ENCODE measurements at regions not wholly inside any gene's neighbourhood (a gene's known extent, or its start where the extent isn't known, plus 50 kb on each side); places are given as distances from the start of the nearest gene placed in this dataset.

DNA sequence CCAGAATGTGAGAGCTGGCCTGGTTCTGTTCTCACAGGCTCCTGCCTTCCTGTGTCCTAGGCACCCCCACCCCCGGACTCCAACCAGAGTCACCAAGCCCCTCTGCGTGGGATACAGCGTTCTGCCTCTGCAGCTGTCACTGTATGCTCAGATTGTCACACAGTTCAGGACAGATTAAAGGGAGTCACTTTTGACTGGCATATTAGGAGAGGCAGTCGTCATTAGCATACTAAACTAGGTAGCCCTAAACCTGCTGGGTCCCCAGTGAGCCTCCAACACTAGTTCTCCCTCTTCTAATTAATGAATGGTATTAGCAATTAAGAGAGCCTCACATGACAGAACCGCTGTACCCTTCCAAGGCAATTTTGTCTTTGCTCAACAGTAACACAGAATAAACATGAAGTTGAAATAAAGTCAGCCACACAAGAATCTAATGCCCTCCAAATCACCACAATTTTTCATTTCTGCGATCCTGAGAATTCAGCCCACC, 340.2 kb downstream of the CMPK2 start:
- no peak for ATAC-seq
- Histone ChIP-seq H3K27ac (no peak overlapping the region), H3K4me1 (no peaks in the 10 kb centered on the region), H3K9me3 (no peaks in the 10 kb centered on the region), H3K36me3 (no peaks in the 10 kb centered on the region), H3K4me3 (no peak overlapping the region), H3K27me3 (no peaks in the 10 kb centered on the region)
- no peak for DNase-seq
- intact Hi-C loops (cut with DNase I; ENCODE audit: low total_unique reads) (no loop called here), in situ Hi-C loops (cut with MboI; ENCODE audit: low sequenced_read_pairs in 4 of 4) (no loop called here)
- TF ChIP-seq, protein P1, sequence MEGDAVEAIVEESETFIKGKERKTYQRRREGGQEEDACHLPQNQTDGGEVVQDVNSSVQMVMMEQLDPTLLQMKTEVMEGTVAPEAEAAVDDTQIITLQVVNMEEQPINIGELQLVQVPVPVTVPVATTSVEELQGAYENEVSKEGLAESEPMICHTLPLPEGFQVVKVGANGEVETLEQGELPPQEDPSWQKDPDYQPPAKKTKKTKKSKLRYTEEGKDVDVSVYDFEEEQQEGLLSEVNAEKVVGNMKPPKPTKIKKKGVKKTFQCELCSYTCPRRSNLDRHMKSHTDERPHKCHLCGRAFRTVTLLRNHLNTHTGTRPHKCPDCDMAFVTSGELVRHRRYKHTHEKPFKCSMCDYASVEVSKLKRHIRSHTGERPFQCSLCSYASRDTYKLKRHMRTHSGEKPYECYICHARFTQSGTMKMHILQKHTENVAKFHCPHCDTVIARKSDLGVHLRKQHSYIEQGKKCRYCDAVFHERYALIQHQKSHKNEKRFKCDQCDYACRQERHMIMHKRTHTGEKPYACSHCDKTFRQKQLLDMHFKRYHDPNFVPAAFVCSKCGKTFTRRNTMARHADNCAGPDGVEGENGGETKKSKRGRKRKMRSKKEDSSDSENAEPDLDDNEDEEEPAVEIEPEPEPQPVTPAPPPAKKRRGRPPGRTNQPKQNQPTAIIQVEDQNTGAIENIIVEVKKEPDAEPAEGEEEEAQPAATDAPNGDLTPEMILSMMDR (IDR thresholded peaks at IDR 0.05 in 4 of 5, conservative IDR thresholded peaks at IDR 0.05 in 1 of 5): no peak
- no peak for TF ChIP-seq POLR2A (IDR thresholded peaks at IDR 0.05)

- intact Hi-C loops (cut with DNase I; ENCODE audit: low total_unique reads): no loop called here
- DNase-seq: no peak
- no peak for ATAC-seq
- Histone ChIP-seq H3K4me1 (no peaks in the 10 kb centered on the region), H3K9me3 (no peaks in the 10 kb centered on the region), H3K27me3 (no peaks in the 10 kb centered on the region), H3K27ac (no peak overlapping the region), H3K36me3 (no peaks in the 10 kb centered on the region), H3K4me3 (no peak overlapping the region)
- TF ChIP-seq, protein P1 (IDR thresholded peaks at IDR 0.05 in 4 of 5, conservative IDR thresholded peaks at IDR 0.05 in 1 of 5): no peak
- TF ChIP-seq POLR2A (IDR thresholded peaks at IDR 0.05): no peak
- in situ Hi-C loops (cut with MboI; ENCODE audit: low sequenced_read_pairs in 4 of 4): no loop called here
Measured at GRCh38 chr2:6526093-6526824, 339.4 kb downstream of the CMPK2 start.

DNA sequence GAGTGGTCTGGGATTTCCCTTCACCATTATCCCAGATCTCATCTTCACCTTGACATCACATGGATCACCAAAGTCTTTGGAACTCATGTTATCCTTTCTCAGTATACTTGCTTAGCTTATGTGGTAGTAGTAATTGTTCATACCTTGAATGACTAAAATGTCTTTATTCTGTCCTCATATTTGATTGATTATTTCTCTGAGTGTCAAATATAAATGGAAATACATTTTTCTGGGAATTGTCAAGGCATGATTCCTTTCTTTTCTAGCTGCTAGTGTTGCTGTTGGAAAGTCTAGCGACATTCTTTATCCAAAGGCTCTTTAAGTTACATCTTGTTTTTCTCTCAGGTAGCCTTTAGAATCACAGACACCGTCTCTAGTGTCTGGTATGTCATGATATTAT, 334.4 kb downstream of the CMPK2 start:
- intact Hi-C loops (cut with DNase I; ENCODE audit: low total_unique reads) (no loop called here), in situ Hi-C loops (cut with MboI; ENCODE audit: low sequenced_read_pairs in 4 of 4) (no loop called here)
- DNase-seq: no peak
- no peak overlapping the region for H3K4me3 ChIP-seq
- ATAC-seq: no peak
- TF ChIP-seq, protein P1 (IDR thresholded peaks at IDR 0.05 in 4 of 5, conservative IDR thresholded peaks at IDR 0.05 in 1 of 5): no peak
- no peak for TF ChIP-seq POLR2A (IDR thresholded peaks at IDR 0.05)
- no peaks in the 10 kb centered on the region for H3K9me3 ChIP-seq
- no peaks in the 10 kb centered on the region for H3K27me3 ChIP-seq
- H3K4me1 ChIP-seq: no peaks in the 10 kb centered on the region
- H3K27ac ChIP-seq: no peak overlapping the region
- H3K36me3 ChIP-seq: no peaks in the 10 kb centered on the region

DNA sequence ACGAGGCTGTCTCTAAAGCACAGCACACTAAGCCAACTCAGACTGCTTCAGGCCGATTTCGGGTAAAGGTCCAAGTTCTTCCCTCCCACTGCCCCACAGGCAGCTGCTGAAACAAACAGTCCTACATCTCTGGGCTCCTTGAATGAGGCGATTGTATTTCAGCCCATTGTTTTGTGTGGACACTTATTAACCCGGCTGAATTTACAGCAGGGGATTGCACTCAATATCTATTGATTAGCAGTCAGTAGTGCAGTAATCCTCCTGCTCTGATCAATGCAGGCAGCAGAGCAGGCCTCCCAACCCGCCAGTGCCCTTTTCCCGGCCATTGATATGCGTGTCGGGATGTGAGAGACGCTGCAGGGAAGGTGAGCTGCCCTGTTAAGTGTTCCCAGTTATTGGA, 330.1 kb downstream of the CMPK2 start:
- no peak for TF ChIP-seq POLR2A (IDR thresholded peaks at IDR 0.05)
- TF ChIP-seq, protein P1 (IDR thresholded peaks at IDR 0.05 in 4 of 5, conservative IDR thresholded peaks at IDR 0.05 in 1 of 5): no peak
- no peak for ATAC-seq
- in situ Hi-C loops (cut with MboI; ENCODE audit: low sequenced_read_pairs in 4 of 4): no loop called here
- Histone ChIP-seq H3K9me3 (no peaks in the 10 kb centered on the region), H3K36me3 (no peaks in the 10 kb centered on the region), H3K4me3 (no peak overlapping the region), H3K27me3 (no peaks in the 10 kb centered on the region), H3K27ac (no peak overlapping the region), H3K4me1 (no peaks in the 10 kb centered on the region)
- intact Hi-C loops (cut with DNase I; ENCODE audit: low total_unique reads): no loop called here
- no peak for DNase-seq

DNA sequence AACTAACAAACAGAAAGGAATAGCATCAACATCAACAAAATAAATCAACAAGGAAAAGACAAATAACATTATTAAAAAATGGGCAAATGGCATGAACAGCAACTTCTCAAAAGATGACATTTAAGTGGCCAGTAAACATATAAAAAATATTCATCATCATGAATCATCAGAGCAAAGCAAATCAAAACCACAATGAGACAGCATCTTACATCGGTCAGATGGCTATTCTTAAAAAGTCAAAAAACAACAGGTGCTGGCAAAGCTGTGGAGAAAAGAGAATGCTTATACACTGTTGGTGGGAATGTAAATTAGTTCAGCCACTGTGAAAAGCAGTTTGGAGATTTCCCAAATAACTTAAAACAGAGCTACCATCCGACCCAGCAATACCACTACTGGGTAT, 327.1 kb downstream of the CMPK2 start:
- DNase-seq (no peak), ATAC-seq (no peak)
- in situ Hi-C loops (cut with MboI; ENCODE audit: low sequenced_read_pairs in 4 of 4) (no loop called here), intact Hi-C loops (cut with DNase I; ENCODE audit: low total_unique reads) (no loop called here)
- TF ChIP-seq POLR2A (IDR thresholded peaks at IDR 0.05): no peak
- TF ChIP-seq, protein P1 (IDR thresholded peaks at IDR 0.05 in 4 of 5, conservative IDR thresholded peaks at IDR 0.05 in 1 of 5): no peak
- H3K27ac ChIP-seq: no peak overlapping the region
- H3K9me3 ChIP-seq: no peaks in the 10 kb centered on the region
- H3K4me1 ChIP-seq: no peaks in the 10 kb centered on the region
- no peaks in the 10 kb centered on the region for H3K36me3 ChIP-seq
- no peak overlapping the region for H3K4me3 ChIP-seq
- no peaks in the 10 kb centered on the region for H3K27me3 ChIP-seq

Measured in gastrocnemius medialis (tissue), 4 donors.